ENCODE measurements at regions not wholly inside any gene's neighbourhood (a gene's known extent, or its start where the extent isn't known, plus 50 kb on each side); places are given as distances from the start of the nearest gene placed in this dataset.
"Not testable (repeated sequence)": the region's sequence is repeated elsewhere in the genome, so short reads cannot be mapped to it uniquely, and the experiment has no call there.

DNA sequence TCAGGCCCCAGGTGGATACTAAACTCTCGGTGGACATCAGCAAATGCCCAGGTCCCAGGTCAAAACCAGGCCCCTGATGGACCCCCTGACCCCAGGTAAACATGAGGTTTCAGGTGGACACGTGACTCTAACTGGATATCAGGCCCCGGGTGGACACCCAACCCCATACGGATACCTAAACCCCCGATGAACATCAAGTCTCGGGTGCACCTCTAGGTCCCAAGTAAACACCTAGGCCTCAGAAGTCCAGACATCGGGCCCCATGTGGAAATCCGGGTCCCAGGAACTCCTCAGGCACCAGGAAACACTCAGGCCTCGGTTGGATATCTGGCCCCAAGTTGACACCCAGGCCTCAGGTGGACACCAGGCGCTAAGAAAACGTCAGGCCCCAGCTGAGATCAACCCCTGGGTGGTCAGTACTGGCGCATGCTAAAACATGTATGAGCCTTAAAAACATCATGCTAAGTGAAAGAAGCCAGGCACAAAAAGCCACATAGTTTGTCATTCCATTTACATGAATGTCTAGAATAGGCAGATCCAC is 54.4 kb upstream of the SEPTIN5 start:
- Histone ChIP-seq H3K4me1 (ENCODE audit: control insufficient read depth, insufficient read depth, low read length) (peaks cover 5% of the 10 kb centered on the region; the same call in 1 of the 2 replicates), H3K9ac (ENCODE audit: low read depth, low read length) (no peak overlapping the region), H3K36me3 (ENCODE audit: control insufficient read depth, insufficient read depth, low read length) (no peaks in the 10 kb centered on the region), H3K27ac (ENCODE audit: low read depth, low read length) (no peak overlapping the region), H3K9me3 (ENCODE audit: control insufficient read depth, insufficient read depth, low read length) (no peaks in the 10 kb centered on the region), H3K4me3 (ENCODE audit: low read depth, low read length) (no peak overlapping the region), H3K27me3 (ENCODE audit: control insufficient read depth, insufficient read depth, low read length) (no peaks in the 10 kb centered on the region)

GRCh38 chr22:19660583-19660982 is 53.7 kb upstream of the SEPTIN5 start:
- H3K9ac ChIP-seq (ENCODE audit: low read depth, low read length); H3K27me3 ChIP-seq (ENCODE audit: control insufficient read depth, insufficient read depth, low read length); H3K9me3 ChIP-seq (ENCODE audit: control insufficient read depth, insufficient read depth, low read length); H3K4me3 ChIP-seq (ENCODE audit: low read depth, low read length); H3K27ac ChIP-seq (ENCODE audit: low read depth, low read length); H3K36me3 ChIP-seq (ENCODE audit: control insufficient read depth, insufficient read depth, low read length); H3K4me1 ChIP-seq (ENCODE audit: control insufficient read depth, insufficient read depth, low read length): not testable (repeated sequence)

GRCh38 chr22:19661156-19661555 is 53.1 kb upstream of the SEPTIN5 start:
- H3K9me3 ChIP-seq (ENCODE audit: control insufficient read depth, insufficient read depth, low read length): no peaks in the 10 kb centered on the region
- no peak overlapping the region for H3K9ac ChIP-seq (ENCODE audit: low read depth, low read length)
- H3K27ac ChIP-seq (ENCODE audit: low read depth, low read length): no peak overlapping the region
- 0 out of 2 replicates have a peak, but pooled peaks cover 5% of the 10 kb centered on the region for H3K4me1 ChIP-seq (ENCODE audit: control insufficient read depth, insufficient read depth, low read length)
- no peaks in the 10 kb centered on the region for H3K27me3 ChIP-seq (ENCODE audit: control insufficient read depth, insufficient read depth, low read length)
- H3K36me3 ChIP-seq (ENCODE audit: control insufficient read depth, insufficient read depth, low read length): no peaks in the 10 kb centered on the region
- H3K4me3 ChIP-seq (ENCODE audit: low read depth, low read length): no peak overlapping the region

DNA sequence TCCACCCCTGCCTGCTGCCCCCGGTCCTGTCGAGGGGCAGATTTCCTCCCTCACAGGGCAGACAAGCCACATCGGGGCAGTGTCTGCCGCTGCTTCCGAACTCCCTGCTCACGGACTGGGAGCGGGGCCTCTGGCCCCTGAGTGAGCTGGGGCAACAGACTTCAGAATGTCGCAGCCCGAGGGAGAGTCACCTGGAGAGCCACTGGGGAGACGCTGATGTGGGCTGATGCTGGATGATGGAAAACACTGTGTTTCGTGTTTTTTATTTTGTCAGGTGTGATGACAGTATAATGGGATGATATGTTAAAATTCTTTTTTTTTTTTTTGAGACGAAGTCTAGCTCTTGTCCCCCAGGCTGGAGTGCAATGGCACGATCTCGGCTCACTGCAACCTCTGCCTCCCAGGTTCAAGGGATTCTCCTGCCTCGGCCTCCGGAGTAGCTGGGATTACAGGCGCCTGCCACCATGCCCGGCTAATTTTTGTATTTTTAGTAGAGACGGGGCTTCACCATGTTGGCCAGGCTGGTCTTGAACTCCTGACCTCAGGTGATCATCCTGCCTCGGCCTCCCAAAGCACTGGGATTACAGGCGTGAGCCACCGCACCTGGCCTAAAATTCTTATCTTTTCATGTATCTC is 52.1 kb upstream of the SEPTIN5 start:
- H3K36me3 ChIP-seq (ENCODE audit: control insufficient read depth, insufficient read depth, low read length); H3K4me1 ChIP-seq (ENCODE audit: control insufficient read depth, insufficient read depth, low read length); H3K27ac ChIP-seq (ENCODE audit: low read depth, low read length); H3K9me3 ChIP-seq (ENCODE audit: control insufficient read depth, insufficient read depth, low read length); H3K9ac ChIP-seq (ENCODE audit: low read depth, low read length); H3K4me3 ChIP-seq (ENCODE audit: low read depth, low read length); H3K27me3 ChIP-seq (ENCODE audit: control insufficient read depth, insufficient read depth, low read length): not testable (repeated sequence)

DNA sequence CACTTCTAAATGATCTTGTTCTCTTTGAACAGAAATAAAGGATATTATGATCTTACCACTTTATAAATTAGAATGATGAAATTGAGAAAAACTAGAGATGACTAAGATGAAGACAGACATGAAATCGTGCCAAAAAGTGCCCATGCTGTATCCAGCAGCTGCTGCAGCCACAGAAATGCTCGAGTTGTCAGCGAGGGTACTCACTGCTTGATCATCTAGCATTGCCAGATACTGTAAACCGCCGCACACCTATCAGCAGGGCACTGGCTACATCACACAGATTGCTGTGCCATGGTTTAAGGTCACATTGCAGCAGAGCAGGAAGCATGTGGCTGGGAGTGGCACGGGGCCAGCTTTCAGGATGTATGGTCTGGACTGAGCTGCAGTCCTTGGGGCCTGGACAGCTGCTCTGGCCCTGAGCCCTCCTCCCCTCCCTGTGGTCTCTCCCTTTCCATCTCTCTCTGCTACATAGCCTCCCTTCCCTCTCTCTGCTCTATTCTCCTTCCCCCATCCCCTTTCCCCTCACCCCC is 51.0 kb upstream of the SEPTIN5 start:
- Histone ChIP-seq H3K9ac (ENCODE audit: low read depth, low read length) (no peak overlapping the region), H3K9me3 (ENCODE audit: control insufficient read depth, insufficient read depth, low read length) (no peaks in the 10 kb centered on the region), H3K27ac (ENCODE audit: low read depth, low read length) (no peak overlapping the region), H3K36me3 (ENCODE audit: control insufficient read depth, insufficient read depth, low read length) (no peaks in the 10 kb centered on the region), H3K4me3 (ENCODE audit: low read depth, low read length) (no peak overlapping the region), H3K27me3 (ENCODE audit: control insufficient read depth, insufficient read depth, low read length) (no peaks in the 10 kb centered on the region; the same call in 1 of the 2 replicates), H3K4me1 (ENCODE audit: control insufficient read depth, insufficient read depth, low read length) (0 out of 2 replicates have a peak, but pooled peaks cover 5% of the 10 kb centered on the region)

- no peak overlapping the region for H3K4me3 ChIP-seq (ENCODE audit: low read depth, low read length)
- H3K4me1 ChIP-seq (ENCODE audit: control insufficient read depth, insufficient read depth, low read length): 0 out of 2 replicates have a peak, but pooled peaks cover 5% of the 10 kb centered on the region
- no peaks in the 10 kb centered on the region for H3K36me3 ChIP-seq (ENCODE audit: control insufficient read depth, insufficient read depth, low read length)
- no peak overlapping the region for H3K27ac ChIP-seq (ENCODE audit: low read depth, low read length)
- H3K9ac ChIP-seq (ENCODE audit: low read depth, low read length): no peak overlapping the region
- no peaks in the 10 kb centered on the region; the same call in 1 of the 2 replicates for H3K27me3 ChIP-seq (ENCODE audit: control insufficient read depth, insufficient read depth, low read length)
- no peaks in the 10 kb centered on the region for H3K9me3 ChIP-seq (ENCODE audit: control insufficient read depth, insufficient read depth, low read length)
These were observed 50.4 kb upstream of the SEPTIN5 start for GRCh38 chr22:19663821-19664355.

GRCh38 chr22:19664406-19664805 is 49.9 kb upstream of the SEPTIN5 start:
- H3K9ac ChIP-seq (ENCODE audit: low read depth, low read length): no peak overlapping the region
- no peaks in the 10 kb centered on the region for H3K9me3 ChIP-seq (ENCODE audit: control insufficient read depth, insufficient read depth, low read length)
- 0 out of 2 replicates have a peak, but pooled peaks cover 5% of the 10 kb centered on the region for H3K4me1 ChIP-seq (ENCODE audit: control insufficient read depth, insufficient read depth, low read length)
- H3K4me3 ChIP-seq (ENCODE audit: low read depth, low read length): no peak overlapping the region
- no peaks in the 10 kb centered on the region for H3K36me3 ChIP-seq (ENCODE audit: control insufficient read depth, insufficient read depth, low read length)
- no peaks in the 10 kb centered on the region; the same call in 1 of the 2 replicates for H3K27me3 ChIP-seq (ENCODE audit: control insufficient read depth, insufficient read depth, low read length)
- H3K27ac ChIP-seq (ENCODE audit: low read depth, low read length): no peak overlapping the region

Measured in HUES48 (cell line).